Liver (tissue), 3 donors: ENCODE measurements at regions not wholly inside any gene's neighbourhood (a gene's known extent, or its start where the extent isn't known, plus 50 kb on each side); places are given as distances from the start of the nearest gene placed in this dataset.

ENCODE experiments used
- CTCF ChIP-seq: fragments of 150-350 bp; IDR thresholded peaks from 2 replicates; pipeline ENCODE4 v1.5.1; 2017; ENCODE audit warnings: improper control_type of control experiment, low read depth, low read length; ENCODE audit not compliant: missing input control
- JUND ChIP-seq, 2 donors: IDR thresholded peaks; 2 replicates each; pipeline ENCODE4 v1.6.1; 2016; ENCODE audit warnings: antibody characterized with exemption in 2 of 2
- donor health status: healthy.
- donor health status: healthy.

GRCh38 chr14:27612121-27612520 is 1014.3 kb upstream of the NOVA1 start:
- TF ChIP-seq CTCF (no peak), JUND (IDR thresholded peaks at IDR 0.05) (no peak)
